Right lobe of liver (tissue), 6 donors: ENCODE measurements at regions not wholly inside any gene's neighbourhood (a gene's known extent, or its start where the extent isn't known, plus 50 kb on each side); places are given as distances from the start of the nearest gene placed in this dataset.
A peak's percentile ranks its signal among the peaks of the same experiment; 100 is the strongest.

Experiments
- ATAC-seq, 4 donors: fragments of 200-7000 bp; cut with Tn5 transposase; one replicate each; pipeline ENCODE4 v1.9.1; 2020; ENCODE audit warnings: mild to moderate bottlenecking in 4 of 4, moderate library complexity in 4 of 4
- DNase-seq, 3 donors: peaks; one replicate each; pipeline ENCODE4 v3.0.0-alpha.2; 2020
- H3K27ac ChIP-seq, 3 donors: fragments of 200-600 bp; one replicate each; pipeline ENCODE4 v1.8.0; 2022
- H3K27me3 ChIP-seq, 2 donors: fragments of 200-600 bp; one replicate each; pipeline ENCODE4 v1.8.0; 2022
- H3K36me3 ChIP-seq, 4 donors: fragments of 200-600 bp; sonication (generic) in 1 of 4; one replicate each; pipeline versions ENCODE4 v1.5.1 to v1.8.0; 2017 to 2022; ENCODE audit warnings: control low read depth in 1 of 4
- H3K4me1 ChIP-seq, 4 donors: fragments of 200-600 bp; sonication (generic) in 1 of 4; one replicate each; pipeline versions ENCODE4 v1.5.1 to v1.8.0; 2017 to 2022; ENCODE audit warnings: control low read depth in 1 of 4
- H3K4me3 ChIP-seq, 3 donors: fragments of 200-600 bp; one replicate each; pipeline ENCODE4 v1.8.0; 2022
- H3K9me3 ChIP-seq, 4 donors: fragments of 200-600 bp; sonication (generic) in 1 of 4; one replicate each; pipeline versions ENCODE4 v1.5.1 to v1.8.0; 2017 to 2022; ENCODE audit warnings: control low read depth in 1 of 4
- POLR2A ChIP-seq: fragments of 450-650 bp; IDR thresholded peaks from one replicate; pipeline ENCODE4 v1.6.1; 2017; ENCODE audit warnings: antibody characterized with exemption, mild to moderate bottlenecking
- WGBS: methylation state at CpG from one replicate; pipeline ENCODE4 v1.1.6; 2018; ENCODE audit warnings: low coverage, low lambda C conversion rate; ENCODE audit not compliant: insufficient coverage; ENCODE audit errors: missing lambda C conversion rate; 5-methylcytosine and 5-hydroxymethylcytosine counted together
- intact Hi-C, 2 donors: fragments of 100-400 bp; cut with DNase I; formaldehyde crosslinking; loops; one replicate each; pipeline versions ENCODE4 v1.11.2 to v1.14.1; 2022
- TF ChIP-seq, protein P1 (sequence below), 4 donors: fragments of 200-600 bp in 3 of 4; fragments of 450-650 bp in 1 of 4; IDR thresholded peaks; one replicate each; pipeline versions ENCODE4 v1.5.1 to v1.8.0; 2016 to 2022; ENCODE audit warnings: antibody characterized with exemption in 4 of 4, mild to moderate bottlenecking in 2 of 4
- donor health status: DM: no; HTN: yes; CAD: no.
- donor health status: DM: no; HTN: no; CAD: no.
- donor health status: DM: no; HTN: no; CAD: no.
- donor health status: DM: no; HTN: yes; CAD: no.
- donor health status: DM: no; HTN: yes; CAD: no.

GRCh38 chr14:51460011-51460410 lies 191.7 kb upstream of the FRMD6 start:
- Histone ChIP-seq H3K4me1 (no peaks in the 10 kb centered on the region), H3K9me3 (no peaks in the 10 kb centered on the region), H3K27ac (no peak overlapping the region), H3K36me3 (no peaks in the 10 kb centered on the region), H3K4me3 (no peak overlapping the region), H3K27me3 (no peaks in the 10 kb centered on the region)
- intact Hi-C loops, result no loop called here
- no peak for DNase-seq
- ATAC-seq, result no peak
- 25% methylated on average over 1 of the region's 1 CpG for WGBS
- TF ChIP-seq POLR2A, result no peak
- TF ChIP-seq, protein P1, sequence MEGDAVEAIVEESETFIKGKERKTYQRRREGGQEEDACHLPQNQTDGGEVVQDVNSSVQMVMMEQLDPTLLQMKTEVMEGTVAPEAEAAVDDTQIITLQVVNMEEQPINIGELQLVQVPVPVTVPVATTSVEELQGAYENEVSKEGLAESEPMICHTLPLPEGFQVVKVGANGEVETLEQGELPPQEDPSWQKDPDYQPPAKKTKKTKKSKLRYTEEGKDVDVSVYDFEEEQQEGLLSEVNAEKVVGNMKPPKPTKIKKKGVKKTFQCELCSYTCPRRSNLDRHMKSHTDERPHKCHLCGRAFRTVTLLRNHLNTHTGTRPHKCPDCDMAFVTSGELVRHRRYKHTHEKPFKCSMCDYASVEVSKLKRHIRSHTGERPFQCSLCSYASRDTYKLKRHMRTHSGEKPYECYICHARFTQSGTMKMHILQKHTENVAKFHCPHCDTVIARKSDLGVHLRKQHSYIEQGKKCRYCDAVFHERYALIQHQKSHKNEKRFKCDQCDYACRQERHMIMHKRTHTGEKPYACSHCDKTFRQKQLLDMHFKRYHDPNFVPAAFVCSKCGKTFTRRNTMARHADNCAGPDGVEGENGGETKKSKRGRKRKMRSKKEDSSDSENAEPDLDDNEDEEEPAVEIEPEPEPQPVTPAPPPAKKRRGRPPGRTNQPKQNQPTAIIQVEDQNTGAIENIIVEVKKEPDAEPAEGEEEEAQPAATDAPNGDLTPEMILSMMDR (IDR thresholded peaks at IDR 0.05), result no peak

- TF ChIP-seq, protein P1 (IDR thresholded peaks at IDR 0.05), result no peak
- TF ChIP-seq POLR2A, result no peak
- ATAC-seq (peak in 2 of 4 donors; percentile 28 to 62), DNase-seq (no peak)
- intact Hi-C loops, result no loop called here
- H3K4me3 ChIP-seq, result no peak overlapping the region
- no peaks in the 10 kb centered on the region for H3K27me3 ChIP-seq
- no peaks in the 10 kb centered on the region for H3K36me3 ChIP-seq
- H3K9me3 ChIP-seq, result no peaks in the 10 kb centered on the region
- WGBS, result 71% methylated on average over 1 of the region's 3 CpGs
- H3K4me1 ChIP-seq, result no peaks in the 10 kb centered on the region
- no peak overlapping the region for H3K27ac ChIP-seq
Observed at GRCh38 chr14:51462182-51462581, 189.5 kb upstream of the FRMD6 start.

DNA sequence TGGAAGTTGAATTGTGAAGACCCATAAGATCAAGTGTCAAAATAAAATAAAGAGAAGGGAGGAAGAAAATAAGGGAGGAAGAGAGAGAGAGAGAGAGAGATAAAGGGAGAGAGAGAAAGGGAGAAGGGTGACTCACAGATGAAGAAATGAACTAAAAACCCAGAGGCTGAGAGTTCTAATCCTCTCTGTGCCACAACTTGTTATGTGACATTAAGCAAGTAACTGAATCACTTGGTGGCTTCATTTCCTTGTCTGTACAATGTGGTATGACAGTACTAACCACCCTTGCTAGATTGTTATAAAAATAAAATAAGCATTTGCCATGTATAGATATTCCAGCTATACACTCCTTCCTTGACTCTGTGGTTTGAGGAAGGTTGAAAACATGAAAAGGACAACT lies 189.0 kb upstream of the FRMD6 start:
- ATAC-seq (no peak), DNase-seq (no peak)
- no peak overlapping the region for H3K27ac ChIP-seq
- intact Hi-C loops, result no loop called here
- H3K4me3 ChIP-seq, result no peak overlapping the region
- TF ChIP-seq, protein P1 (IDR thresholded peaks at IDR 0.05), result no peak
- TF ChIP-seq POLR2A, result no peak
- no peaks in the 10 kb centered on the region for H3K36me3 ChIP-seq
- no peaks in the 10 kb centered on the region for H3K27me3 ChIP-seq
- H3K9me3 ChIP-seq, result no peaks in the 10 kb centered on the region
- no peaks in the 10 kb centered on the region for H3K4me1 ChIP-seq

- Histone ChIP-seq H3K27me3 (no peaks in the 10 kb centered on the region), H3K9me3 (no peaks in the 10 kb centered on the region), H3K36me3 (no peaks in the 10 kb centered on the region), H3K4me3 (no peak overlapping the region), H3K4me1 (no peaks in the 10 kb centered on the region), H3K27ac (no peak overlapping the region)
- 83% methylated on average over 1 of the region's 1 CpG for WGBS
- DNase-seq (no peak), ATAC-seq (no peak)
- TF ChIP-seq, protein P1 (IDR thresholded peaks at IDR 0.05), result no peak
- TF ChIP-seq POLR2A, result no peak
- intact Hi-C loops, result no loop called here
Observed at GRCh38 chr14:51463461-51463860, 188.2 kb upstream of the FRMD6 start.

DNA sequence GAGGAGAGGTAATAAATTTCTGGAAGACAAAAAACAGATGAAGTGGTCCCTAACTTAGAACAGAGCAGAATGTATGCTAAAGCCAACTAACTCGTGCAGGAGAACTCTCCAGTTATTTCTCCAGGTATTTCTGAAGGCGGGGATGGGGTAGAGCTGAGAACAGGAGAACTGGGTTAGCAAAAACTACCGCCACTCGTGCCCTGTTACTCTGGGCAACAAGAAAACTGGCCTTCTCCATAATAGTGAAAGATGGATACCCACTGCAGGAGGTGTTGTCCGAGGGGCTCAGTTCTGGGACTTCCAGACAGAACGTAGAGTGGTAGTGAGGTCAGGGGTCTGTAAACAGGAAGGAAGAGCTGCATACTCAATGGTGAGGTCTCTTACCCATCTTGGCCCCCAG lies 187.3 kb upstream of the FRMD6 start:
- H3K36me3 ChIP-seq, result no peaks in the 10 kb centered on the region
- H3K27me3 ChIP-seq, result no peaks in the 10 kb centered on the region
- ATAC-seq (no peak), DNase-seq (no peak)
- H3K4me3 ChIP-seq, result no peak overlapping the region
- no peak overlapping the region for H3K27ac ChIP-seq
- WGBS, result 76% methylated on average over 5 of the region's 6 CpGs
- no peaks in the 10 kb centered on the region for H3K4me1 ChIP-seq
- H3K9me3 ChIP-seq, result no peaks in the 10 kb centered on the region
- no peak for TF ChIP-seq POLR2A
- TF ChIP-seq, protein P1 (IDR thresholded peaks at IDR 0.05), result no peak
- intact Hi-C loops, result no loop called here
